Hepatocyte (in vitro differentiated cells): ENCODE measurements at regions not wholly inside any gene's neighbourhood (a gene's known extent, or its start where the extent isn't known, plus 50 kb on each side); places are given as distances from the start of the nearest gene placed in this dataset.

ENCODE experiments used
- CTCF ChIP-seq: fragments of 200-600 bp; sonication (generic); IDR thresholded peaks from 2 replicates; pipeline ENCODE4 v1.5.1; 2016; ENCODE audit warnings: antibody characterized with exemption, mild to moderate bottlenecking; ENCODE audit not compliant: poor library complexity
- EZH2 ChIP-seq: fragments of 200-600 bp; sonication (generic); IDR thresholded peaks from 2 replicates; pipeline ENCODE4 v1.6.1; 2016; ENCODE audit warnings: antibody characterized with exemption, mild to moderate bottlenecking, borderline replicate concordance

DNA sequence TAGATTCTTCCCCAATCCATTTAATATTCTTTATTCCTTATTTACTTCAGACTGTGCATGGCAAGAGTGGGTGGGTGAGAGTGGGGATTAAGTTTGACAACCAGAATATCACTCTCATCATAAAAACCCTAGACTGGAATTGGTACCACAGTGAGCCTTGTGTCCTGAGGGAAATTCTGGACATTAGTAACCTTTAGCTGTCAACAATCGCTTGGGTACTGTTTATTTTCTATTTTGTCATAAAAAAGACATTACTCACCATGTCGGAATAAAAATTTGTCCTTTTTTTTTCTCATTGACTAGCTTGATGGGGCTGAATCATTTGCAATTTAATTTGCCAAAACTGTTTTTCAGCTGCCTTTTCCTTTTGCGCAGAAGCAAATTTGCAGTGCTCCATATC is 176.1 kb upstream of the SEMA3C start:
- TF ChIP-seq CTCF (no peak), EZH2 (no peak)
